AG04449 (cell line): ENCODE measurements at regions not wholly inside any gene's neighbourhood (a gene's known extent, or its start where the extent isn't known, plus 50 kb on each side); places are given as distances from the start of the nearest gene placed in this dataset.
A peak's percentile ranks its signal among the peaks of the same experiment; 100 is the strongest.
"Not testable (repeated sequence)": the region's sequence is repeated elsewhere in the genome, so short reads cannot be mapped to it uniquely, and the experiment has no call there.

Source experiments
- CTCF ChIA-PET: fragments of 350-600 bp; formaldehyde crosslinking; extraction: SDS; loops from one replicate; lab custom pipeline; 2021; ENCODE audit warnings: antibody characterized with exemption; lab: Yijun Ruan, JAX
- POLR2A ChIA-PET: fragments of 400-600, 350-600 bp; formaldehyde crosslinking; extraction: SDS; loops from one replicate; lab custom pipeline; 2020; ENCODE audit warnings: antibody characterized with exemption, inconsistent platforms; lab: Yijun Ruan, JAX
- DNase-seq: peaks from one replicate; pipeline ENCODE4 v3.0.0-alpha.2; 2010; ENCODE audit warnings: low read depth, low spot score
- H3K4me3 ChIP-seq: 2 replicates; pipeline ENCODE4 v1.5.1; 2011; ENCODE audit warnings: low read depth, mild to moderate bottlenecking, control low read depth, low read length
- TF ChIP-seq, protein P1 (sequence below): IDR thresholded peaks from one replicate; pipeline ENCODE4 v1.5.1; 2011; ENCODE audit warnings: mild to moderate bottlenecking, moderate library complexity, low read length, control low read depth, inconsistent platforms; ENCODE audit not compliant: insufficient read depth; ENCODE audit errors: missing control alignments

DNA sequence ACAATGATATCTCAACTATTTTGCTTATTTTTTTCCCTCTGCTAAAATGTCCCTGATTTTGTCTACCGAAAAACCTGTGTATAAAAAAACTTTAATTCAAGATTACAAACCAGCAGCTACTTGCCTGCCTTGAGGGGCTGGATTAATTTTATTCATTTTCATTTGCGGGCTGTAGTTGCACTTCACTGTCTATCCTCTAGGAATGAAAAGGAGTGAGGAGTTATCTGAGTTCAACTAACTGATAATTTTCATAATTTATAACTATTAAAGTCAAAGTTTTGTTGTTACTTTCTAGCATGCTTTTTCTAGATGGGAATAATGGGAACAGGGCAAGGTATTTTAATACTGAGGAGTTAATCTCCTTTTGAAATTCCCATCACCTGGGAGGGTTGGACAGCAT is 50.3 kb upstream of the AGTPBP1 start:
- CTCF ChIA-PET, result interaction anchor here (0.6 kb wide), 1 partner anchor 111 kb away, joined by 3 read pairs; no protein-coding TSS in a partner anchor
- POLR2A ChIA-PET, H3K4me3 ChIP-seq, DNase-seq: not testable (repeated sequence)

DNA sequence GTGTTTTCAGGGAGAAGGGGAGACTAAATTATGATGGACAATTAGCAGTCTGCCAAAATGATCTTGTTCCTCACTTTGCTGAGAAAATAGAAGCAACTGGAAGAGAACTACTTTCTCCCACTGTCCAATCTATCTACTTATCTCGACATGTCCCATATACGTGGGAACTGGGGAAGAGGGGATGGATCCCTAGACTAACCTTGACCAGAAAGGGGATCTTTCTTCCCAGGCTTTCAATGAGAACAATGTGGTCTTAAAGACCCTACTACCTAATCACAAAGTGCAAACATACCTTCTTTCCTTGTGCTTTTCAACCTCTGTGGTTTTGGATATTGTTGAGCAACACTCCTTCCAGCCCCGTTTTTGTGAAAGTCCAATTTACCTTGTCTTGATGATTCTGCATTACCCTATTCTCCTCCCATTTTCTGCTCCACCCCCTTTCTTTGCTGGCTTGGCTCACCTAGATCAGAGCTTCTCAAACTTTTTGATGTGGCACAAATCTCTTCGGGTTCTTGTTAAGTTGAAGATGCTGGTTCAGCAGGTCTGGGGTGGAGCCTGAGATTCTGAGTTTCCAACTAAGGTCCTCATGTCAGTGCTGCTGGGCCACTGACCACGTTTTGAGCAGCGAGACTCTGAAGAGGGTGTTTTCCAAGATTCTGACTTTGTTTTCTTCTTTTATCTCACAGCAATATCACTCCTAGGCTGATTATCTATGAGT is 61.4 kb upstream of the AGTPBP1 start:
- H3K4me3 ChIP-seq, DNase-seq, POLR2A ChIA-PET, CTCF ChIA-PET: not testable (repeated sequence)

DNA sequence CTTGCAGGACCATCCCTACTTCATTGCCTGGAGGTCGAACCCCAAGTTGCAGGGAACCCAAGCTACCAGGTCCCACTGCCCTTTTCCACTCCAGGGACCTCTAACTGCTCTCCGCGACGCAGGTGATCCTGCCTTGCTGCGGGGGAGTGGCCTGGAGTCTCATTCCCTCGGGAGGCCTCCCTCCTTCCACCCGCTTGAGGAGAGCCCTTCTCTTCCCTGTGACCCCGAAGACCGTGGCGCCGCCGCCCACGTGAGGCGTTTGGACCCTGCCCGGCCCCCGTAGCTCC is 63.0 kb upstream of the AGTPBP1 start:
- POLR2A ChIA-PET, DNase-seq, CTCF ChIA-PET: not testable (repeated sequence)
- H3K4me3 ChIP-seq, result peak overlapping the region; percentile 68

DNA sequence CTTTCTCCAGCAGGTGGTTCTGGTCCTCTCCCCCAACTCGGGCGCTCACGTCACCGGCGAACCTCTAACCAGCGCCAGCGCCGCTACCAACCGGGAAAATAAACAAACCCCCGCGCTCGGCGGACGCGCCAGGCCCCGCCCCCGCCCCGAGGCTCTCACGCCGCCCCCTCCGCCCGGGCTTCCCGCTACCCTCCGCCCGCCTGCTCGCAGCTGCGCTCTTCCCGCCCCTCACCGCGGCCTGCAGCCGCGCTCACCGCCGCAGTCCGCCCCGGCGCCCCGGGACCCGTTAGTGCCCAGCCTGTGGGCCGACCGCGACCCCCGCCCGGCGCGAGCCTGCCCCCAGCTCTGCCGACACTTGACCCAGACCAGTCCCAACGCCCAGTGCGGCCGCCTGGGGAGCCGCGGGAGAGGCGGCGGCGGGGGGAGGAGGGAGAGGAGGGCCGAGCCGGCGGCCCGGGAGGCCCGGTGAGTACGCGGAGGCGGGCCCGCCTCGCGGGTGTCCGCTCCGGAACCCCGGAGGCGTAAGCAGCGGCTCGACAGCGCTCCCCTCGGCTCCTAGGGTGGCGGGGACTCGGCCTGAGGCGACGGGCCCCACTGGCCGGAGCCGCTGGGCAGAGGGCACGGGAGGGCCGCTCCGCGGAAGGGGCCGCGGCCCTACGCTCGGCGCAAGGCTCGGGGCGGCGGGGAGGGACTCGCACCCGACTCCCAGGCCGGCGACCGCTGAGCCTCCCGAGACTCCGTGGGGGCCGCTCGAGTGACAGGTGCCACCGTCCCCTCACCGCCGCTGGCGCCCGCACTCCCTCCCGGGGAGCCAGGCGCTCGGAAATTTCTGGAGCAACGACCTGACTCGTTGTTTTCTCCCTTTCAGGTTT is 63.6 kb upstream of the AGTPBP1 start:
- H3K4me3 ChIP-seq, result peak overlapping the region; percentile 68
- POLR2A ChIA-PET, DNase-seq, CTCF ChIA-PET: not testable (repeated sequence)
- TF ChIP-seq, protein P1, sequence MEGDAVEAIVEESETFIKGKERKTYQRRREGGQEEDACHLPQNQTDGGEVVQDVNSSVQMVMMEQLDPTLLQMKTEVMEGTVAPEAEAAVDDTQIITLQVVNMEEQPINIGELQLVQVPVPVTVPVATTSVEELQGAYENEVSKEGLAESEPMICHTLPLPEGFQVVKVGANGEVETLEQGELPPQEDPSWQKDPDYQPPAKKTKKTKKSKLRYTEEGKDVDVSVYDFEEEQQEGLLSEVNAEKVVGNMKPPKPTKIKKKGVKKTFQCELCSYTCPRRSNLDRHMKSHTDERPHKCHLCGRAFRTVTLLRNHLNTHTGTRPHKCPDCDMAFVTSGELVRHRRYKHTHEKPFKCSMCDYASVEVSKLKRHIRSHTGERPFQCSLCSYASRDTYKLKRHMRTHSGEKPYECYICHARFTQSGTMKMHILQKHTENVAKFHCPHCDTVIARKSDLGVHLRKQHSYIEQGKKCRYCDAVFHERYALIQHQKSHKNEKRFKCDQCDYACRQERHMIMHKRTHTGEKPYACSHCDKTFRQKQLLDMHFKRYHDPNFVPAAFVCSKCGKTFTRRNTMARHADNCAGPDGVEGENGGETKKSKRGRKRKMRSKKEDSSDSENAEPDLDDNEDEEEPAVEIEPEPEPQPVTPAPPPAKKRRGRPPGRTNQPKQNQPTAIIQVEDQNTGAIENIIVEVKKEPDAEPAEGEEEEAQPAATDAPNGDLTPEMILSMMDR, result peak; percentile 32

DNA sequence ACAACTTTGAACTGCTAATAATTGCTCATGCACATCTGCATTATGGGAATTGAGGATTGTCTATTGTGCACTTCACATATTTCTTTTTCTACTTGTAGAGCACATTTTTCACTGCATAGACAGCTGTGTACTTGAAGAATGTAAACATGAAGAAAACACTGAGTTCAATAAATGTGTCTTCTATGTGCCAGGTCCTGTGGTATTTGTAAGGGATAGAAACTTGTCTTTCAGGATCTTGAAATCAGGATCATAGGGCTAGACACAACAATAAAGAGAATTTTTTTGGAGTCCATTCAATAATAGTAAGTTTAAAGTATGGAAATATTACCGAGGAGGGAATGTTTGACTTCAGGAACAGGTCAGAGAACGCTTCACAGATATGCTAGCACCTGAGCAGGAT is 66.6 kb upstream of the AGTPBP1 start:
- H3K4me3 ChIP-seq, CTCF ChIA-PET, DNase-seq, POLR2A ChIA-PET: not testable (repeated sequence)

DNA sequence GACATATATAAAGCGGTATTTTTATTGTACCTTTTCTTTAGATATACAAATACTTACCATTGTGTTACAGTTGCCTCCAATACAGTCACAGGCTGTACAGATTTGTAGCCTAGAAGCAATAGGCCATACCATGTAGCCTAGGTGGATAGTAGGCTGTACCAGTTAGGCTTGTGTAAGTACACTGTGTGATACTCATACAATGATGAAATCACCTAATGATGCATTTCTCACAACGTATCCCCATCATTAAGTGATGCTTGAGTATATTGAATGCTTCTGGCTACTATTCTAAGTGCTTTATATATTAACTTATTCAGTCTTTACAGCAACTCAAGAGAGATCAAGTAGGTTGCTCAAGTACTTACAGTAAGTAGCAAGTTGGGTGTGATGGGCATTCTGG is 71.6 kb upstream of the AGTPBP1 start:
- H3K4me3 ChIP-seq, DNase-seq, POLR2A ChIA-PET: not testable (repeated sequence)
- CTCF ChIA-PET, result interaction anchor here (0.7 kb wide), 1 partner anchor 47 kb away, joined by 3 read pairs; no protein-coding TSS in a partner anchor

DNA sequence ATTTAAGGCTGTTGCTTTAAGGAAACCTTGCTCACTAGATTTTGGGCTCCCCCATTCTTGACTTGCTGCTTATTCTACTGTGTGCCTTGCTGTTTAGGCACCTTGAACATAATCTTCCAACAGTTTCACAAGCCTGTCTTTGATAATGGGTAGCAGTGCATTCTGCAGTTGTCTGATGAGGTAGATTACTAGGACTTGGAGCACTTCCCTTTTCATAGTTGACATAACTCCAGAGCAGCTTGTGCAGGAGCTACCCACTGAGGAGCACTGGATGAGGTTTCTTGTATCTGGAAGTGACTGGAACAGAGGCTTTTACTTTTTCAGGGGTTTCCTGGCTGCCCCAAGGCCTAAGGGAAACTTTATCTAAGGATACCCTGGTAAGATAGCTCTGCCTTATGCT is 73.0 kb upstream of the AGTPBP1 start:
- H3K4me3 ChIP-seq, POLR2A ChIA-PET, DNase-seq: not testable (repeated sequence)
- CTCF ChIA-PET, result interaction anchor here (1.1 kb wide), 1 partner anchor 424 kb away, joined by 3 read pairs; no protein-coding TSS in a partner anchor

DNA sequence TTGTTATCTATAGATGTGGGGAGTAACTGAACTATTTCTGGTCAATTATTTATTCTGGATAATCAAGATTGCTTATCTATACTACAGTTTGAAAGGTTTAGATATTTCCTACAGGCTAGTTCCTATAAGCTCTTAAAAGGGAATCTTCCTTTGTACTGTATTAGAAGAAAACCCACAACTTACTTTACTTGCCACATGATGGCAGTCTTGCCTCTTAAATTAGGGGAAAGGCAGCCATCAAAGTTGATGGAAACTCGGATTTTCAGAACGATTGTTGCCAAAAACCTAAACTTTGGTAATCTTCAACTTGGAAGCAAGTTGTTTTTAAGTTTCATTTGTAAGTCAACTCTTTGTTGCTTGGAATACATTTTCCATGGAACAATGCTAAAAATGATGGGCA is 77.2 kb upstream of the AGTPBP1 start:
- POLR2A ChIA-PET, DNase-seq: not testable (repeated sequence)

DNA sequence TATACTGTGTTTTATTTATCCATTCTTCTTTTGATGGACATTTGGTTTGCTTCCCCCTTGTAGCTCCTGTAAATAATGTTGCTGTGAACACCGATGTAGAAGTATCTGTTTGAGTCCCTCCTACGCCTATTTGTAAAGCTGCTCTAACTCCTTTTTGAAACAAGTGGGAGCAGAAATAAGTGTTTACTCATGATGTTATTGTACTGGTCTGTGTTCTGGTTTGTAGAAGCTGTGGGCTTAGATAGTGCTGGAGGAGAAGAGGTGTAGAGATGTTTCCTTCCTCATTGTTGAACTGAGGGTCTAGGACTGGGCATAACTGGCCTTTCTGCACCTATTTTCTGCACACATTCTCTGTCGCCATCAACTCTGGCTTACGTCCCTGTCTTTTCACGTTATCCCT is 78.8 kb upstream of the AGTPBP1 start:
- POLR2A ChIA-PET, DNase-seq, H3K4me3 ChIP-seq: not testable (repeated sequence)
- CTCF ChIA-PET, result interaction anchor here (0.8 to 3.1 kb wide), 7 partner anchors 80 to 455 kb away, joined by 3 to 11 read pairs (median 4); no protein-coding TSS in a partner anchor

More for the DNA sequence above, 77.2 kb upstream of the AGTPBP1 start:
- H3K4me3 ChIP-seq, result not testable (repeated sequence)
- CTCF ChIA-PET, result interaction anchor here (1.3 to 3.1 kb wide), 4 partner anchors 81 to 425 kb away, joined by 3 to 11 read pairs (median 4); no protein-coding TSS in a partner anchor

DNA sequence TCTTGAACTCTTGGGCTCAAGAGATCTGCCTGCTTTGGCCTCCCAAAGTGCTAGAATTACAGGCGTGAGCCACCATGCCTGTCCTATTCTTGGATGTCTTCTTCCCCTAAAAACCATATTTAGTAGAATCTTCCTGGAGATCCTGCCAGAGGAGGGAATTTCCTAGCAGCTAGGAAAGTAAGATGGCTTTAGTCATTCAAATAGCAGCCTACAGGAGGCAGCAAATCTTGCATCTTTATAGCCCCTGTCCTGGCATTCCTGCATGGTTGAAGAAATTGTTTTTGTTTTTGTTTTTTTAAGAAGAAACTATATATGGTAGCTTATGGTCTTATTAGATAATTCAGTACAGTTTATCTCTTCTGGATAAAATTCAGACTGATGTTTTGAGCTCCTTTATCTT is 83.2 kb upstream of the AGTPBP1 start:
- CTCF ChIA-PET, result interaction anchor here (0.7 to 1.5 kb wide), 3 partner anchors 11 to 452 kb away, joined by 3 to 8 read pairs (median 4); no protein-coding TSS in a partner anchor
- POLR2A ChIA-PET, H3K4me3 ChIP-seq, DNase-seq: not testable (repeated sequence)
- TF ChIP-seq, protein P1, result peak; percentile 20

DNA sequence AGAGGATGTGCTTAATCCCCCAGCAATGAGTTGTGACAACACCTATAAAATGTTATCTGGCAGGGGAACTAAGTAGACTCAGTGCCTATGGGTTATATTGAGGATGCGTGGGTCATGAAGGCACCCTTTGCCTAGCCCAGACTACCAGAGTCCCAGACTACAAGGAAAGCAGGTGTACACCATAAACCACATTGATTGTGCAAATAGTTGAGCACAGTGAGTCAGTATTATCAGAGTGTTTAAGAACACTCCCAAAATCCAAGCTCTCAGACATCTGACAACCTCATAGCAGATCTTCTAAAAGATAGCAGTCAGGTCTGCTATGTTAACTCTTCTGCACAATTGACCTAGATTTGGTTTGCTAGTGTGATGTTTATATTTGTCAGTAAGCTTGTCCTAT is 92.8 kb upstream of the AGTPBP1 start:
- POLR2A ChIA-PET, result not testable (repeated sequence)

DNA sequence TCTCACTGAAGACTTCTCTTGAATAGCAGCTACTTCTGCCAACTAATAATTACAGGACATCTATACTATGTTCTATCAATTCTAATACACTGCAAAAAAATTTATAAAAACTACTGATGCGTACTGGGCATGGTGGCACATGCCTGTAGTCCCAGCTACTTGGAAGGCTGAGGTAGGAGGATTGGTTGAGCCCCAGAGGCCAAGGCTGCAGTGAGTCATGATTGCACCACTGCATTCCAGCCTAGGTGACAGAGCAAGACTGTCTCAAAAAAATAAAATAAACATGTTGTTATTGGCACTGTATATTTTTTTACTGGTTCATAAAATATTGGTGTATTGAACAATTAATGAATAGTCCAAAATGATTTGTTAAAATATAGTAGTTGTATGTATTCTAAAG is 97.0 kb upstream of the NAA35 start:
- H3K4me3 ChIP-seq, CTCF ChIA-PET, DNase-seq, POLR2A ChIA-PET: not testable (repeated sequence)

More for the DNA sequence above, 92.8 kb upstream of the AGTPBP1 start:
- DNase-seq, CTCF ChIA-PET, H3K4me3 ChIP-seq: not testable (repeated sequence)

DNA sequence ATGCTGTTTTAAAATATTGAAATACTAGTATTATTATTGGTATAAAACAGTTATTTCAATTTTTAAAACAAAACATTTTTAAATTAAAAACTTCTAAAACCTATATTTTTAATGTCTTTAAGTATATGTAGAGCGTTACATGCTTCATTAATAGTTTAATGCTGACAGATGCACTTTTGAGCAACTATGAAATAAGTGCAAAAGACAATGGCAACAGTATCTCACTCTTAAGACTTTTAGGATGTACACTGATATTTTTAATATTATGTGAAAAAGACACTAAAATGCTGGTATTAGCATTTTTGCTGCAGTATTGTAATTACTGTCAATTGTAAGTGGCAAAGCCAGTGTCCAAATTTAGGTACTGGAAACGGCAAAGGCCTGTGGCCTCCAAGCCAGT is 93.2 kb upstream of the NAA35 start:
- CTCF ChIA-PET, DNase-seq, H3K4me3 ChIP-seq, POLR2A ChIA-PET: not testable (repeated sequence)
